DOHH2 (cell line): ENCODE measurements at regions not wholly inside any gene's neighbourhood (a gene's known extent, or its start where the extent isn't known, plus 50 kb on each side); places are given as distances from the start of the nearest gene placed in this dataset.

Experiments used
- H3F3A ChIP-seq: fragments of 200-600 bp; sonication (generic), shearing (Covaris generic); 2 replicates; pipeline ENCODE4 v1.6.0; 2016; ENCODE audit warnings: antibody characterized with exemption, mild to moderate bottlenecking; ENCODE audit not compliant: control insufficient read depth, insufficient read depth
- H3K27ac ChIP-seq: fragments of 200-600 bp; sonication (generic); 2 replicates; pipeline ENCODE4 v1.5.1; 2014; ENCODE audit warnings: low read depth, mild to moderate bottlenecking, low read length, moderate library complexity
- H3K27me3 ChIP-seq: fragments of 200-600 bp; sonication (generic); 2 replicates; pipeline ENCODE4 v1.6.1; 2014; ENCODE audit warnings: mild to moderate bottlenecking, low read length, mixed read lengths; ENCODE audit not compliant: control insufficient read depth
- H3K36me3 ChIP-seq: fragments of 200-600 bp; sonication (generic); 2 replicates; pipeline ENCODE4 v1.6.1; 2014; ENCODE audit warnings: mild to moderate bottlenecking, low read length, moderate library complexity, mixed read lengths; ENCODE audit not compliant: control insufficient read depth
- H3K4me1 ChIP-seq: fragments of 200-600 bp; sonication (generic); 2 replicates; pipeline ENCODE4 v1.6.1; 2014; ENCODE audit warnings: mild to moderate bottlenecking, low read length, mixed read lengths; ENCODE audit not compliant: control insufficient read depth
- H3K4me2 ChIP-seq: fragments of 200-600 bp; sonication (generic); 2 replicates; pipeline ENCODE4 v1.6.0; 2014; ENCODE audit warnings: mild to moderate bottlenecking, low read length, moderate library complexity
- H3K4me3 ChIP-seq: fragments of 200-600 bp; sonication (generic); 2 replicates; pipeline ENCODE4 v1.5.1; 2014; ENCODE audit warnings: mild to moderate bottlenecking, low read length, mixed read lengths
- H3K79me2 ChIP-seq: fragments of 200-600 bp; sonication (generic); 2 replicates; pipeline ENCODE4 v1.6.1; 2014; ENCODE audit warnings: mild to moderate bottlenecking, low read length, mixed read lengths; ENCODE audit not compliant: control insufficient read depth
- H3K9me2 ChIP-seq: fragments of 200-600 bp; sonication (generic); replicated peaks from 2 replicates; pipeline ENCODE4 v1.6.1; 2014; ENCODE audit warnings: mild to moderate bottlenecking, low read length, mixed read lengths; ENCODE audit not compliant: control insufficient read depth
- H3K9me3 ChIP-seq: fragments of 200-600 bp; sonication (generic); 2 replicates; pipeline ENCODE4 v1.6.1; 2014; ENCODE audit warnings: antibody characterized with exemption, low read length, mixed read lengths; ENCODE audit not compliant: control insufficient read depth, insufficient read depth
- H4K20me1 ChIP-seq: fragments of 200-600 bp; sonication (generic); 2 replicates; pipeline ENCODE4 v1.6.0; 2014; ENCODE audit warnings: low read depth, mild to moderate bottlenecking, antibody characterized with exemption, low read length, moderate library complexity; ENCODE audit not compliant: control insufficient read depth, insufficient read depth
- CTCF ChIP-seq: fragments of 200-600 bp; sonication (generic); IDR thresholded peaks from one replicate; pipeline ENCODE4 v1.5.1; 2014; ENCODE audit warnings: antibody characterized with exemption, mild to moderate bottlenecking, low read depth, low read length; ENCODE audit not compliant: poor library complexity, severe bottlenecking
- EZH2phosphoT487 ChIP-seq: fragments of 200-600 bp; sonication (generic); IDR thresholded peaks from 2 replicates; pipeline ENCODE4 v1.6.1; 2017; ENCODE audit warnings: borderline replicate concordance, mild to moderate bottlenecking, antibody characterized with exemption, low read length, moderate library complexity, mixed read lengths

GRCh38 chr10:47152861-47153349 is 147.1 kb upstream of the GDF10 start:
- no peaks in the 10 kb centered on the region for H3K9me3 ChIP-seq
- no peaks in the 10 kb centered on the region for H3F3A ChIP-seq
- no peak overlapping the region for H3K4me3 ChIP-seq
- no peaks in the 10 kb centered on the region for H3K36me3 ChIP-seq
- no peaks in the 10 kb centered on the region for H4K20me1 ChIP-seq
- TF ChIP-seq EZH2phosphoT487, result no peak
- peak; percentile 59 for TF ChIP-seq CTCF
- no peak overlapping the region for H3K4me2 ChIP-seq
- no peaks in the 10 kb centered on the region for H3K79me2 ChIP-seq
- H3K27ac ChIP-seq, result no peak overlapping the region
- no peaks in the 10 kb centered on the region for H3K9me2 ChIP-seq
- no peaks in the 10 kb centered on the region for H3K4me1 ChIP-seq
- no peaks in the 10 kb centered on the region for H3K27me3 ChIP-seq

GRCh38 chr10:47154762-47155161 is 145.2 kb upstream of the GDF10 start:
- Histone ChIP-seq H3K27ac (no peak overlapping the region), H3K79me2 (no peaks in the 10 kb centered on the region), H3K27me3 (no peaks in the 10 kb centered on the region), H3K9me3 (no peaks in the 10 kb centered on the region), H3K9me2 (no peaks in the 10 kb centered on the region), H4K20me1 (no peaks in the 10 kb centered on the region), H3K36me3 (no peaks in the 10 kb centered on the region), H3F3A (no peaks in the 10 kb centered on the region), H3K4me2 (no peak overlapping the region), H3K4me1 (no peaks in the 10 kb centered on the region), H3K4me3 (no peak overlapping the region)
- no peak for TF ChIP-seq EZH2phosphoT487
- no peak for TF ChIP-seq CTCF

- Histone ChIP-seq H4K20me1 (no peaks in the 10 kb centered on the region), H3K36me3 (no peaks in the 10 kb centered on the region), H3K4me1 (no peaks in the 10 kb centered on the region), H3K4me2 (no peak overlapping the region), H3K4me3 (no peak overlapping the region), H3K27me3 (no peaks in the 10 kb centered on the region), H3K79me2 (no peaks in the 10 kb centered on the region), H3K27ac (no peak overlapping the region), H3F3A (no peaks in the 10 kb centered on the region), H3K9me3 (no peaks in the 10 kb centered on the region), H3K9me2 (no peaks in the 10 kb centered on the region)
- TF ChIP-seq CTCF, result no peak
- no peak for TF ChIP-seq EZH2phosphoT487
Measured at GRCh38 chr10:47156873-47157272, 143.1 kb upstream of the GDF10 start.
